Right atrium auricular region (tissue), 2 donors: ENCODE measurements at regions not wholly inside any gene's neighbourhood (a gene's known extent, or its start where the extent isn't known, plus 50 kb on each side); places are given as distances from the start of the nearest gene placed in this dataset.

ENCODE experiments used
- DNase-seq: peaks from one replicate; pipeline ENCODE4 v3.0.0-alpha.2; 2019; ENCODE audit warnings: low spot score
- H3K27ac ChIP-seq, 2 donors: fragments of 200-600 bp; sonication (generic); 1 replicate in 1 of 2; 2 replicates in 1 of 2; pipeline ENCODE4 v1.5.1; 2016 to 2019
- H3K27me3 ChIP-seq, 2 donors: fragments of 200-600 bp; sonication (generic); one replicate each; pipeline versions ENCODE4 v1.5.1 to v1.6.0; 2017 to 2019
- H3K36me3 ChIP-seq: fragments of 200-600 bp; sonication (generic); one replicate; pipeline ENCODE4 v1.5.1; 2016
- H3K4me1 ChIP-seq, 2 donors: fragments of 200-600 bp; sonication (generic); one replicate each; pipeline versions ENCODE4 v1.5.1 to v1.6.0; 2017 to 2019
- H3K4me3 ChIP-seq, 2 donors: fragments of 200-600 bp; sonication (generic); 1 replicate in 1 of 2; 2 replicates in 1 of 2; pipeline ENCODE4 v1.5.1; 2017 to 2019; ENCODE audit warnings: mild to moderate bottlenecking in 1 of 2, moderate library complexity in 1 of 2
- H3K9me3 ChIP-seq, 2 donors: fragments of 200-600 bp; sonication (generic); one replicate each; pipeline ENCODE4 v1.5.1; 2019
- TF ChIP-seq, protein P1 (sequence below), 2 donors: fragments of 200-600 bp; sonication (generic); IDR thresholded peaks; one replicate each; pipeline ENCODE4 v1.5.1; 2019; ENCODE audit warnings: antibody characterized with exemption in 2 of 2

DNA sequence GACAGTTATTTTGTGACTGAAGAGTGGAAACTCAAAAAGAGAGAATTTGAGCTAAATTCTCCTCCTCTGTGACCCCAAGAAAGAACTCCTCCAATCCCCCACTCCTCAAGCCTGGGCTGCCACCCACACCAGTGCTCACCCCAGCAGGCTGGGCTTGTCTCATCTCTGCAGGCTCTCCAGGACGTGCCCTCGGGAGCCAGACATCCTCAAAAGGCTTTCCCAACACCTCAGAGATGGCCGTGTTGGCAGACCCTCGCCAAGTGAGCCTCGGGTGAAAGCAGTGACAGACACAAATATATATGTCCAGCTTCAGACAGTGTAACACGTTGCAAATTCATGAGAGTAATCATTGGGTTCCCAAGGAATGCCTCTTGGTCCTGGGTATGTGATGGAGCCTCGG, 377.7 kb upstream of the SALL3 start:
- Histone ChIP-seq H3K9me3 (no peaks in the 10 kb centered on the region), H3K4me1 (no peaks in the 10 kb centered on the region), H3K36me3 (no peaks in the 10 kb centered on the region), H3K4me3 (no peak overlapping the region), H3K27me3 (no peaks in the 10 kb centered on the region), H3K27ac (no peak overlapping the region)
- DNase-seq, result no peak
- TF ChIP-seq, protein P1, sequence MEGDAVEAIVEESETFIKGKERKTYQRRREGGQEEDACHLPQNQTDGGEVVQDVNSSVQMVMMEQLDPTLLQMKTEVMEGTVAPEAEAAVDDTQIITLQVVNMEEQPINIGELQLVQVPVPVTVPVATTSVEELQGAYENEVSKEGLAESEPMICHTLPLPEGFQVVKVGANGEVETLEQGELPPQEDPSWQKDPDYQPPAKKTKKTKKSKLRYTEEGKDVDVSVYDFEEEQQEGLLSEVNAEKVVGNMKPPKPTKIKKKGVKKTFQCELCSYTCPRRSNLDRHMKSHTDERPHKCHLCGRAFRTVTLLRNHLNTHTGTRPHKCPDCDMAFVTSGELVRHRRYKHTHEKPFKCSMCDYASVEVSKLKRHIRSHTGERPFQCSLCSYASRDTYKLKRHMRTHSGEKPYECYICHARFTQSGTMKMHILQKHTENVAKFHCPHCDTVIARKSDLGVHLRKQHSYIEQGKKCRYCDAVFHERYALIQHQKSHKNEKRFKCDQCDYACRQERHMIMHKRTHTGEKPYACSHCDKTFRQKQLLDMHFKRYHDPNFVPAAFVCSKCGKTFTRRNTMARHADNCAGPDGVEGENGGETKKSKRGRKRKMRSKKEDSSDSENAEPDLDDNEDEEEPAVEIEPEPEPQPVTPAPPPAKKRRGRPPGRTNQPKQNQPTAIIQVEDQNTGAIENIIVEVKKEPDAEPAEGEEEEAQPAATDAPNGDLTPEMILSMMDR (IDR thresholded peaks at IDR 0.05), result no peak

DNA sequence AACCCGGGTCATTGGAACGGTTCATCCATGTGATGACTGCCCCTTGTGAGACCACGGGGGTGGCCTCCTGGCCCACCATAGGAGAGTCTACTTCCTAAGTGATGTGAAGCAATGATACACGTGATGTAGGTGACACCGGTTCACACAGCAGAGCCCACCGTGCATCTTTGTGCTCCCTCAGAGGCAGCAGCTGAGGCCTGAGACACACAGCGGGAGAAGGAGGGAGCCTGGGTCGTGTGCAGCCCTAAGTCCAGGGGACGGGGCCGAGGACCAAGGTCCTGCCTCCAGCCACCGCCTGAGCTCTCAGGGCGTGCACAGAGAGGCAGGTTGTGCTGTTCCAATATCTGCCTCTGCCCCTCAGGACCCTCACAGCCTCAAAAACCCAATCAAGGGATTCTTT, 377.2 kb upstream of the SALL3 start:
- H3K4me1 ChIP-seq, result no peaks in the 10 kb centered on the region
- H3K9me3 ChIP-seq, result no peaks in the 10 kb centered on the region
- H3K27ac ChIP-seq, result no peak overlapping the region
- DNase-seq, result no peak
- no peak overlapping the region for H3K4me3 ChIP-seq
- TF ChIP-seq, protein P1 (IDR thresholded peaks at IDR 0.05), result no peak
- no peaks in the 10 kb centered on the region for H3K36me3 ChIP-seq
- H3K27me3 ChIP-seq, result no peaks in the 10 kb centered on the region

DNA sequence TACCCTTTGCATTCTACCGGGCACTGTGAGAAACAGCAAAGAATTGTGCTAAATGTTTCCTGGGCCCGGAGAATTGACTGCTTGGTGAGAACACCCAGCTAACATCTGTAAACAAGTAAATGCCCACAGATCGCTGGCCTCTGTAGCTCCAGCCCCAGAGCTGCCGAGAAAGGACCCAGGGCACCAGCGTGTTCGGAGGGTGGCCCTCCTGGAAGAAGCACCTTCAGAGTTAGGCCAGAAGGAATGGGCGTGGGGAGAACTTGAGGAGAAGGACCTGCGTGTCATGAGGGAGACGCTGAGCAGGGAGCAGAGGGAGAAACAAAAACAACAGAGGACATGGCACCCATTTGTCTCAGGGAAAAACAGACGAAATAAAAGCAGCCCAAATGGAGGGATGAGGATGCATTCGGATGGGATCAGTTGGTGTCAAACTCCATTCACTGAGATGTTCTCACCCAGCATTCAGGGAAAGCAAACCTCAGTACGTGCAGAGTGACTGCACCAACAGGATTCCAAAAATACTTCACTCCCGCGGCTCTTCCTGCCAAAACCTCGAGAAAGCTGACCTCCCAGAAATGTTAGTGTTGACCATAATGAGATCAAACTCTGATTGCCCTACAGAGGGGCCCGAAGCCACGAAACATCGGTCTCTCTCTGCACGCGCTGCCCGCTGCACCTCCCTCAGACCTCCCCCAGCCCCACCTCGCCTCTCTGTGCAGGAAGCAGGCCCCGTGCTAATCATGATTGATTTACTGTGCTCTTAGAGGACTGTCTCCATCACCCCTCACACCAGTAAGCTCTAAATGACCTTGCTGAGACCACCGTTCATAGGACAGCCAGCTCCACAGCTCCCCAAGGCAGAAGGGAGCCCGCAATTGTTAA, 376.3 kb upstream of the SALL3 start:
- Histone ChIP-seq H3K36me3 (no peaks in the 10 kb centered on the region), H3K9me3 (no peaks in the 10 kb centered on the region), H3K27ac (no peak overlapping the region), H3K4me1 (no peaks in the 10 kb centered on the region), H3K4me3 (no peak overlapping the region), H3K27me3 (no peaks in the 10 kb centered on the region)
- TF ChIP-seq, protein P1 (IDR thresholded peaks at IDR 0.05), result no peak
- no peak for DNase-seq

DNA sequence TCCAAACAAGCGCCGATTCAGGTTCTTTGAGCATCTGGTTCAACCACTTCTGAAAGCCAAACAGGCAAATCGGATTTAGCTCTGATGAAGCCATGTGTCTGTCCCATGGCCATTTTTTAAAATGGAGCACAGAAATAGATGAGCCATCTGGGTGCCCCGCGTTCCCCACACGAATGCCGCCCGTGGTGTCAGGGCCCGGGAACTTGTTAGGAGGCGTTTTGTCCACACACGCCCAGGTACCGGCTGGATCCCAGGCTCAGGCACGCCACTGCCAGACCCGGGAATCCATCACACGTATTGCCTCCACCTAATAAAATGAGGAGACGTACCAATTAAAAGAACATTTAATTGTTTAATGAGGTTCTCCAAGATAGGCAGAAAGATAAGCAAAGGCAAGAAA, 374.4 kb upstream of the SALL3 start:
- DNase-seq, result no peak
- Histone ChIP-seq H3K4me3 (no peak overlapping the region), H3K27ac (no peak overlapping the region), H3K4me1 (no peaks in the 10 kb centered on the region), H3K27me3 (no peaks in the 10 kb centered on the region), H3K9me3 (no peaks in the 10 kb centered on the region), H3K36me3 (no peaks in the 10 kb centered on the region)
- TF ChIP-seq, protein P1 (IDR thresholded peaks at IDR 0.05), result no peak

DNA sequence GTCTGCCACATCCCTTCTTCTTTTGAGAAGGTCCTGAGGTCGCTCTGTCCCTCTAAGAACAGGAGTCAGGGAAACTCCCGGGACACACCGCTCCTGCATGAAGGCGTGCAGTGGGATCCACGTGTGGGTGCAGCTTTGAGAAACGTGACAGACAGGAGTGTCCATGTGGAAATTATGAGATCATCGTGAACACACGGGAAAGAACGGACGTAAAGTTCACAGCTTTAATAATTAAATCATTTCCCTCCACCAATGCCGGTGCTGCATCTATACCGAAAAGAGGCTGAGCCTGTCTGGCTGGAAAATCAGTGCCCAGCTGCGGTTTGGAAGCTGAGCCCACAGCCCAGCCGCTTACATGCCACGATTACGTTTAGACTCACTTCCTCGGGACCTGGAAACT, 372.4 kb upstream of the SALL3 start:
- H3K4me3 ChIP-seq, result no peak overlapping the region
- no peaks in the 10 kb centered on the region for H3K4me1 ChIP-seq
- TF ChIP-seq, protein P1 (IDR thresholded peaks at IDR 0.05), result no peak
- no peaks in the 10 kb centered on the region for H3K27me3 ChIP-seq
- no peaks in the 10 kb centered on the region for H3K36me3 ChIP-seq
- no peaks in the 10 kb centered on the region for H3K9me3 ChIP-seq
- no peak for DNase-seq
- H3K27ac ChIP-seq, result no peak overlapping the region

DNA sequence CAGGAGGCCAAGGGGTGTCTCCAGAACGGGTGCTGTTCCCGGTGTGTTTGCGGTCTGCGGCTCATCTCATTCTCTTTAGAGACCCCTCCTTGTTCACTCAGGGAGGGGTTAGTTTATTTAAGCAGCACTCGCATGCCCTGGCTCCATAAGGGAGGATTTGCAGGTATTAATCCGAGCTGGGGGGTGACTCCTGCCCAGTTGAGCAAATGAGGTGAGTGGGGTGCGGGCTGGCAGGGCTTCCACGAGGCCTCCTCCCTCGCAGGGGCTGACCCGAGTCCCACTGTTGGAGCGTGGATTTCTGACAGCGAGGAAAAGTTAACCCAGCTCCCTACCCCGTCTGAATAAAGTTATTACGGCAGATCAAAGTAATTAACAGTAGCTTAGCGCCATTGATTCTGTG, 371.8 kb upstream of the SALL3 start:
- Histone ChIP-seq H3K27me3 (no peaks in the 10 kb centered on the region), H3K9me3 (no peaks in the 10 kb centered on the region), H3K4me3 (no peak overlapping the region), H3K27ac (no peak overlapping the region), H3K4me1 (no peaks in the 10 kb centered on the region), H3K36me3 (no peaks in the 10 kb centered on the region)
- TF ChIP-seq, protein P1 (IDR thresholded peaks at IDR 0.05), result no peak
- no peak for DNase-seq
